ENCODE measurements at regions not wholly inside any gene's neighbourhood (a gene's known extent, or its start where the extent isn't known, plus 50 kb on each side); places are given as distances from the start of the nearest gene placed in this dataset.

DNA sequence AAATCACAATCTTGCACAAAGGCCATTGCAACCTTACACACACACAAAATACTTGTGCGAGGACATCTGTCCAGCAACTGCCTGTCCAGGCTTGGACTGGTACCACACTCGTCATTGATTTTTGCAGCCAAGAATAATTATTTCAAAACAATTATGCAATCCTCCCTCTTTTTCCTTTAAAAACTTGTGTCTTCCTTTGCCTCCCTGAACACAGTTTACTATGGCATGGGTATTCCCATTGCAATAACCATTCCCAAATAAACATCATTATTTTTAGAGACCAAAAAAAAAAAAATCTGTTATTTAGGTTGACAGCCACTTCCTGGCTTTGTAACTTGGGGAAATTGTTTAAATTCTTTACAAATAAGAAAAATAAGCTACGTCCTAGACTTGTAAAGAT is 54.0 kb downstream of the C11orf91 start:
- intact Hi-C loops (cut with DNase I), result no loop called here
- ATAC-seq (ENCODE audit: poor library complexity) (peak; percentile 58), DNase-seq (no peak)

DNA sequence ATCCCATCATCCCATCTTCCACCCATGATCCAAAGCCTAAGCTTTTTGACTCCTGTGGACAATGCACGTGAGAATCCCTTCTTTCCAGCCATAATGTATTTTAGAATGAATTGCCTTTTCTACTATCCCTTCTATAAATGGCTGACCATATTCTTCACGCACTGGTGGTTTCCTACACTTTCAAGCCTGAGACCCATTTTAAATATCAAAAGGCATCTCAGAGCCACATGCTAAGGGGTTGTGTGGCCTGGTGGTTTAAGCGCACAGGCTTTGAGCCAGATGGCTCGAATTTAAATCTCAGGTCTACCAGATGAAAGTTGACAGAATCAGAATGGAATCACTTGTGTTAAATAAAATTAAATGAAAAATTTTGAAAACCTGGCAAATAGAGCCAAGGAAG is 54.5 kb downstream of the C11orf91 start:
- DNase-seq (no peak), ATAC-seq (ENCODE audit: poor library complexity) (no peak)
- intact Hi-C loops (cut with DNase I), result no loop called here

DNA sequence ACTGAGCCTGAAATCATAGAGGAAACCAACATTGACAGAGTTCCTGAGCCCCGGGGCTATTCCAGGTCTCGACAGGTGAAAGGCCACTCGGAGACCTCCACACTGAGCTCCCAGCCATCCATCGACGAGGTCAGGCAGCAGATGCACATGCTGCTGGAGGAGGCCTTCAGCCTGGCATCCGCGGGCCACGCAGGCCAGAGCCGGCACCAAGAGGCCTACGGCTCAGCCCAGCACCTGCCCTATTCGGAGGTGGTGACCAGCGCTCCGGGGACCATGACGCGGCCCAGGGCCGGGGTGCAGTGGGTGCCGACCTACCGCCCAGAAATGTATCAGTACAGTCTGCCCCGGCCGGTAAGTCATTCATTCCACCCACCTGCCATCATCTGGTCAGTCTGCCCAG is 54.9 kb downstream of the C11orf91 start:
- intact Hi-C loops (cut with DNase I), result no loop called here
- no peak for ATAC-seq (ENCODE audit: poor library complexity)
- no peak for DNase-seq

DNA sequence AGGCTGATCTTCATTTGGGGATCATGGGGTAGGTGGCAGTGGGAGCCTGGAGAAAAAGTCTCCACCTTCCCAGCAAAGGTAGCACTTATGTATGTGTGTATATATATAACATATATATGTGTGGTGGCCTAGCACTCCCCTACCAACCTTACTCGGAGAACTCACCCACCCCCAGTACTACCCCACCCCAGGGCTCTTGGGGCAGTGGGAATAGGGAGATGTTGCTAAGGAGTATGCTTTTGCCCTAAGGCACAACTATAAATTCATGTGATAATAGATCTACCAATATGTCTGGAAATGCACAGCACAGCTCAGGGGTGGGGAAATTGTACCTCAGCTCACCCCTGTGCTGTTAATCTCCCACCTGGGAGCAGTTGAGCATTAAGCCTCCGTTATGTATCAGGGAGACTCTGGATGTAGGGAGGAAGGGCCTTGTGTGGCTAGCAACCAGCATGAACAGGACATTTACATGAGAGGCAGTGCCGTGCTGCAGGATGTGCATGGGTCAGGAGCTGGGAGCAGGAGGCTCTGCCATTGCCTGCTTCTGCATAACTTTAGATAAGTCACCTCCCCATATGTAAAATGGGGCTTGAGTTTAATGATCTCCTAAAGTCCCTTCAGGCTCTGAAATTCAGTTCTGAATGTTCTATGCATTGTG is 57.3 kb downstream of the C11orf91 start:
- DNase-seq (no peak), ATAC-seq (ENCODE audit: poor library complexity) (no peak)
- intact Hi-C loops (cut with DNase I), result no loop called here

DNA sequence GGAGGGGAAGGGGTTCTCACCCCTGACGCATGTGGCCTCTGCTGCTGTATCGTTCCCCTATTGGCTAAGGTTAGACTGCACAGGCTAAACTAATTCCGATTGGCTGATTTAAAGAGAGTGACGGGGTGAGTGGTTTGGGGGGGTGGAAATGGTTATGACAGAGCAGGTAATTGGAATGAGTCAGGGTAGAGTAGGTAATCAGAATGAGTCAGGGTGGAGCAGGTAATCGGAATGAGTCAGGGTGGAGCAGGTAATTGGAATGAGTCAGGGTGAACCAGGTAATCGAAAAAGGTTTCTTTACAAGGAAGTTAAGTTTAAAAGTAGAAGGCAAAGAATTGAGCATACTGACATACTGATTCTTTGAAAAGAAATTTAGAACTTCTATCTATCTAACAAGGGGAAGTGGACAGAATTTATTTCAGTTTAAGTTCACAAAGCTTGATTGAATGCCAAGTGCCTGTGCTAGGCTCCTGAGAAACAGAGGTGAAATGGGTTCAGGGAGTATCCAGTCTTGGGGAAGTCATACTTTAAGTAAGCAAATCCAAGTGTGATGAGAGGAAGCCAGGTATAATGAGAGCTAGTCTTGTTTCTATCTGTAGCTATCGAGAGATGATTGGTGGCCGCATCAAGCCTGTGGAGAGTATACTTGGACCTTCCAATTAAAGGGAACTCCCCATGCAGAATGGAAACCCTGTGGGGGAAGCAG is 58.0 kb downstream of the C11orf91 start:
- DNase-seq (no peak), ATAC-seq (ENCODE audit: poor library complexity) (no peak)
- intact Hi-C loops (cut with DNase I), result no loop called here

DNA sequence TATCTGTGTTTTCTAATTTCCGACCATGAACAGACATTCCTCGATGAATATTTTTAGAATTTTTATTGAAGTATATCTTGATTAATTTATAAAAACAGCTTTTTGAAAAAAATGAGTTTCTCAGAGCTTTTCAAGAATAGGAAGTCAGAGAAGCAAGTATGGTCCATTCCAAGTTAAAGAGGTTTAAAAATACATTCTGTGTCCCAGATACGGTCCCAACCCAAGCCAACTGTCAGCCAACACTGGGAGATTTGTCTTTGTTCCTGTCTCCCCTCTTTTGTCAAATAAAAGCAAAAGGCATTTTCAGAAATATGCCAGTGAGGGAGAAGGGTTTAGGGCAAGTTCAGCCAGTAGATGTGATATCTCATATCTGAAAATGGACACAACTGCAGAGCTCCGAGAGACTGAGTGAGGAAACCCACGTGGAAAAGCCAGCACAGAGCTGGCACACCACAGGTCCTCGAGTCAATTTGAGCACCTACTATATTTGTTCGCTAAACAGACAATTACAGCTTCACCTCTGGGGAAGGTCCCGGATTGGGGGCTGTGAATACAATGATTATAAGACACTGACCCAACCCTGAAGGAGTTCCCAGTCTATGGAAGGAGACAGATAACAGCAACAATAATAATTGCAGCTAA is 59.8 kb downstream of the C11orf91 start:
- DNase-seq (no peak), ATAC-seq (ENCODE audit: poor library complexity) (peak; percentile 74)
- intact Hi-C loops (cut with DNase I), result no loop called here

DNA sequence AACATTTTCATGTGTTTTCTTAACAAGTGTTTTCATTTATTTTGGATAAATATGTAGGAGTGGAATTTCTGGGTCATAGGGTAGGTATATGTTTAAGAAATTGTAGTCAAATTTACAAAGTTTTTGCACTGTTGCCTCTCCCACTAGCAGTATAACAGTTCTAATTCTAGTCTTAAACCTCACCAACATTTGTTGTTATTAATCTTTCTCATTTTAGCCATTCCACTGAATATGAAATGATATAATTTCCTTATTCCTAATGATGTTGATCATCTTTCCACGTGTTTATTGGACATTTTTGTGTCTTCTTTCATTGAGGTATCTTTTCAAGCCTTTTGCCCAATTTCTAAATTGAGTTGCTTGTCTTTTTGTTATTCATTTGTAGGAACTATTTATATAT is 62.0 kb downstream of the C11orf91 start:
- ATAC-seq (ENCODE audit: poor library complexity) (no peak), DNase-seq (no peak)
- intact Hi-C loops (cut with DNase I), result no loop called here

DNA sequence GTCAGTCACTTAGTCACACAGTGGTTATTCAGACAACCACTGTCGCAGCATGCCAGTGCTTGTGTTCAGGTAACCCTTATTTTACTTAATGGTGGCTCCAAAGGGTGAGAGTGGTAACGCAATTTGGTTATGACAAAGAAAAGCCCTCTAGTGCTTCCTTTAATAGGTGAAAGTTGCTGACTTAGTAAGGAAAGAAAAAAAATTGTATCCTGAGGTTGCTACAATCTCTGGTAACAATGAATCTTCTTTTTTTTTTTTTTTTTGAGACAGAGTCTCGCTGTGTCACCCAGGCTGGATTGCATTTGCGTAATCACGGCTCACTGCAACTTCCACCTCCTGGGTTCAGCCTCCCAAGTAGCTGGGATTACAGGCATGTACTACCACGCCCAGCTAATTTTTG is 64.5 kb downstream of the C11orf91 start:
- intact Hi-C loops (cut with DNase I), result no loop called here
- ATAC-seq (ENCODE audit: poor library complexity), result no peak
- no peak for DNase-seq

DNA sequence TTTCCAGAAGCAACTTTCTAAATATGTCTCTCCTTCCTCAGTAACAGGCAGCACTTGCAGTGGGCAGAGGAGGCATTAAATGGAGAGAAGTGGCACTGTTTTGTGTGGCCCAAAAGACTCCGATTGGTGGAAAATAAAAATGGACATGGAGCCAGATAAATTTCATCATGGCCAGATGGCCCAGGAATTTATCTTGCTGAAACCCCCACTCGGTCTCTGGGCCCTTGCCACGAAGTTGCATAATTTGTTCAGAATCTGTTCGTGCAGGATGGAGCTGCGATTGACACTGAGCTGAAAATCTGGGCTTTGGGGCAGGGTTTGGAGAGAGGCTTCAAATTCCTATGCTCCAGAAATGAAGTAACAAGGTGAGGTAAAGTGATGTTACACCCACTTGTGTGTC is 65.5 kb downstream of the C11orf91 start:
- ATAC-seq (ENCODE audit: poor library complexity) (peak; percentile 78), DNase-seq (peak; percentile 76)
- intact Hi-C loops (cut with DNase I), result no loop called here

DNA sequence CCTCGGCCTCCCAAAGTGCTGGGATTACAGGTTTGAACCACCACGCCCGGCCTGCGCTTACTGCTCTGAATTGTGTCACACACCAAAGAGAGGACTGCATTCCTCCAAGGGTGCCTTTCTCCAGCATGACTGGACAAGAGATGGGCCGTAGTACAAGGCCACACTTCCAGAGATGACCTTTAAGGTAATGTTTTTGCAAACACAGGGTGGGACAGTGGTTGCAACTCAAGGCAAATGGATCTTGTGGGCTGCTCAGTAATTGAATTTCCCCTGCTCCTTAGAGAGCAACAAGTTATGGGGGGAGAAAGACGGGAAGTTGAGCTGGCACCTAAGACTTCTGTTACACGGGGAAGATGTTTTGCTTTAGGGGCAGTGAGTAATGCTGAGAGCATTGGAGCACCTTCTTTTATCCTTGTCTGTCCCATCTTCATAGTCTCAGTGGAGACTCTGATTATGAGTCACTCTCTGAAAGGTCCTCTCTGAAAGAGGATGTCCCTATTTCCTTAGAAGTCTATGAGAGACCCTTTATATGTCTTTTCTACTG is 66.3 kb downstream of the C11orf91 start:
- ATAC-seq (ENCODE audit: poor library complexity) (no peak), DNase-seq (no peak)
- intact Hi-C loops (cut with DNase I), result no loop called here

DNA sequence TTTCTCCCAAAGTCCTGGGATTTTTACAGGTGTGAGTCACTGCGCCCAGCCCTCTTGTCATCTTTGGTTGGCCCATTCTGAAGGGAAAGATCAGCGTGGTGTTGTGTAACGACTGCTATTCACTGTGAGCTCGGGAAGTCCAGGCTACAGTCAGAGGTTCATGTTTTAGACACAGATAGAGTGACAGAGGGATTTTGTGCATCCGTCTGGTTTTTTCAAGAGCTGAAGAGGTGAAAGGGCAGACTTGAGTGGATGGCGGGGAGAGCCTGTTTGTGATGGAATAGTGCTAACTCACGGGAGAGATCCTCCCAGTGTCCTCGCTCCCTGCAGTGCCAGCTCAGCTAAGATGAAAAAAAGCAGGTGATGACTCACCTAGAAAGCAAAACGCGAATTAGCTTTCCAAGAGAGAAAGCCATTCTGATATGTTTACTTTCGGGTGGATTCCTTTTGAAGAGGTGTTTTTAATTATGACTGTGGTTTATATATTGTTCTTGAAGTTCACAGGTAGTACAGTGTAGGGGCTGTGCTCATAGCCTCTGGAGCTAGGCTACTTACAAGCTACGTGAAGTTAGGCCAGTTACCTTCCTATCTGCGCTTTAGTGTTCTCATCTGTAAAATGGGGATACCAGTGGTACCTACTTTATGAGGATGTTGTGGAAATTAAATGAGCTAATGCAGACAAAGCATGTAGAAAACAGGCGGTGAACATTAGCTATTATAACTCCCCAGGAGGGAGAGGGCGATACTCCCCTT is 67.2 kb downstream of the C11orf91 start:
- intact Hi-C loops (cut with DNase I), result no loop called here
- ATAC-seq (ENCODE audit: poor library complexity) (no peak), DNase-seq (no peak)

DNA sequence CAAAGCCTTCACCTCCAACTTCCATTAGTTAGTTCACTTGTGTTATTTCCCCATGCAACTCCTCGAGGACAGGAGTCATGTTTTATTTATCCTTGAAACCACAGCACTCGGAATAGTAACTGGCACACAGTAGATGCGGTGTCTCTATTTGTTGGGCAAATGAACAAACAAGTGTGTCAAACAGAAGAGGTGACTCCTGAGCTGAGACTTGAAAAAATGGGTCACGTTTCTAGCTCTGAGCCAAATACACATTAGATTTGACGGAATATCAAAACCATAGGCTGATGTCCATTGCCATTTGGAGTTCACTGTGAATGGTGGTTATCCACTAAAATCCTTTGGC is 68.9 kb downstream of the C11orf91 start:
- DNase-seq (no peak), ATAC-seq (ENCODE audit: poor library complexity) (peak; percentile 83)
- intact Hi-C loops (cut with DNase I), result no loop called here

DNA sequence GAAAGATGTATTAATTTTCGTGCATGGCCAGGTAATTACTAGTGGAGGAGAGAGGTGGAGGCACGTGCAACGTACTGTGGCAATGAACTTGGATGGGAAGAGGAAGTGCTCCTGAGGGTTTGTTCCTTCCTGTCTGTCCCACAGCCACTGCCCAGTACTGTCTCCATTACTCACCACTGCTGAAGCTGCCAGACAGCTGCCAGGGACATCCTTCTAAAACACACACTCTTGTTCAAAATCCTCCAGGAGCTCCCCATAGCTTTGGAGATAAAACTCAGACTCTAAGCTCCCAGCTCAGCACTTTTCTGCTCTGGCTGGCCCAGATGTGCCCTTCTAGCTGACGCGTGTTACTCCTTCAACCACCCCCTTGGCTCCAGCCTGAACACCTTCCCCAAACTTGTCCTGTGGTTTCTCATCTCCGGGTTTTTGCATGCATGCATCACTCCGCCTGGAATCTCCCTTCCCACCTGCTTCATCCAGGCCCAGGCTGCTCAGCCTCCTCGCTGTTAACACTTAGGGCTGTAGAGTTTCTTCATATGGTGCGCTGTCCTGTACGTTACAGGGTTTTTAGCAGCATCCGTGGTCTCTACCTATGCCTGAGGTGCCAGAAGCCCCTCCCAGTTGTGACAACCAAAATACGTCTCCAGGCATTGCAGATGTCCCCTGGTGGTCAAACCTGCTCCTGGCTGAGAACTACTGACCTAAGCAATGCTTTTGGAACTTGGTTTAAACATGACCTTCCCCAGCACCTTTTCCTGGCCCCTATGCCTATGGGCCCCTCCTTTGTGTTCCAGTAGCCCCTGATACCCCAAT is 69.5 kb downstream of the C11orf91 start:
- DNase-seq (no peak), ATAC-seq (ENCODE audit: poor library complexity) (peak; percentile 22)
- intact Hi-C loops (cut with DNase I), result no loop called here

DNA sequence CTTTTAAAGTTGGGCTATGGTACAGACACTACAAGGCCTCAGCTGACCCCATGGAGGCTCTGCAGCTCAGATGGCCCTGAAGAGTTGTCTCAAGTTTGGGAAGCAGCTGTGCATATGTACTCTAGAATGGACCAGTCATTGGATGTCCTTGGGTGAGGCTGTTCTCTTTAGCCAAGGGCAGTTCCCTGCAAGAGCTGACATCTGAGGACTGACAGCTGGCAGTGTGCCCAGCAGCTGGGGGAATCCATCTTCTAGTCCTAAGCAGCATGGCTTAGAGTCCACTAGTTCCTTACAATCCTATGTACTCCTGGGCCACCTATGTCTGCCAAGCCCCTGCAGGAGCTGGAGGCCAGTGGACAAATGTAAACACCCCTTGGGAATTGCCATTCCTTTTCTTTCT is 76.5 kb downstream of the C11orf91 start:
- intact Hi-C loops (cut with DNase I), result no loop called here
- peak; percentile 56 for DNase-seq
- ATAC-seq (ENCODE audit: poor library complexity), result peak; percentile 71

DNA sequence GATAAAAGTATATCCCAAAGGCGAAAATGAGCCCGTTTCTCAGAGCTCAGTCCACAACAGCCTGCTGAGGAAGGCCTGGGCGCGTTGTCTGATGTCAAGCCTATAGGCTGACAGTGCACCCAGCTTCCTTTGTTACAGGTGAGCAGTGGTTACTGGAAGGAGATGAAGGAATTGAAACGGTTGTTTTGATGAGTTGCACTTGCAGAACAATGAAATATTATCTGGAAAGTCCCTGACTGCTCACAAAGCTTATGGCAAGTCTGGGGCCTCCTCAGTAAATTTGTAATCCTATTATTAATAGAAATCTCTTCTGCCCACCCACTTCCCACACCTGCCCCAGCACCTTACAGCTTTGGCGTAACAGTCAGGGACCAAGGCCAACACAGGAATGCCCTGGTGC is 77.8 kb downstream of the C11orf91 start:
- DNase-seq (no peak), ATAC-seq (ENCODE audit: poor library complexity) (no peak)
- intact Hi-C loops (cut with DNase I), result no loop called here

DNA sequence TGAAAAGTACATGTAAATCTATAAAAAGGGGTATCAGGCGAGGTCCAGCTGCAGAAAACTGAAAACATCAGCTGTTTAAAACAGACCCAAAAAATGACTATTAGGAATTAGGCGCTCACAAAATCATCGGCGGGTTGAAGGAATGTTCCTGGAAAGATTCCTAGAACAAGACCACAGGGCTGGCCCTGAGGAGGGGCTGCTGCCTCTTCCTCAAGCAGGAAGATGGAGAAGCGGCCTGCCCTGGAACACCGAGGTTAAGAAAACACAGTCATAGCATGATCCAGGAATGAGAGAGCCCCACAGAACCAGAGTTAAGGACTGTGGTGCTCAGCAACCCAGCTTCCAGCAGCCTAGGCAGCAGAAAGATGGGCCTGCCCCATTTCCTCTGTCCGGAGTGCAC is 78.4 kb downstream of the C11orf91 start:
- no peak for ATAC-seq (ENCODE audit: poor library complexity)
- intact Hi-C loops (cut with DNase I), result no loop called here
- DNase-seq, result no peak

DNA sequence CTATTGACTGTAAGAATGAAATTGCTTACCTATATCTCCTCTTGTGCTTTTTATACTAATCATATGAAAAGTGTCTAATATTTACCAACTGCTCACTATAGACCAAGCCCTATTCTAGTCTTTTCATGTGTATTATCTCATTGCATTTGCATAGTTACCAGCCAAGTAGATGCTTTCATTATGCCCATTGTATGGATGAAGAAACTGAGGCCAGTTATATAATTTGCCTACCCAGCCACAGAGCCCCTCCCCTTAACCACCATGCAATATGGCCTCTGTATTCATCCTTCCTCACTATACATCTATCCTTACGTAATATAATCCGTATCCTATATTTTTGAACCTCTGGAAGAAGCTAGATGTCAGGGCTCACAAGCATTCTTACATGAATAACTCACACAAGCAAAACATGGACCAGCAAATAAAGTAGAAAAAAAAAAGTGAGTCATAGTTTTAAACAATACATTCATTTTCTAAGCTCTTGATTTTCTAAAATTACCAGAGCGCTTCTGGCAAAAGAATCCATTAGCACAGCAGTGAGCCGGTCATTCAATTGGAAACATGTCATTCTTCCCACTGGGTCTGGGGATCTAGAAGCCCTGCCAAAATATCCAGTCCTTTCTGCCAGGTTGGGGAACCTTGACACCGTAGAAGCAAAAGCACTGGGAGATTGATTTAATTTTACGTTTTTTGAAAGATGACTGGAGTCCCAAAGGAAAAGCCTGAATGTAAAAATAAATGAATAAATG is 80.0 kb downstream of the C11orf91 start:
- ATAC-seq (ENCODE audit: poor library complexity) (peak; percentile 18), DNase-seq (no peak)
- intact Hi-C loops (cut with DNase I), result no loop called here

DNA sequence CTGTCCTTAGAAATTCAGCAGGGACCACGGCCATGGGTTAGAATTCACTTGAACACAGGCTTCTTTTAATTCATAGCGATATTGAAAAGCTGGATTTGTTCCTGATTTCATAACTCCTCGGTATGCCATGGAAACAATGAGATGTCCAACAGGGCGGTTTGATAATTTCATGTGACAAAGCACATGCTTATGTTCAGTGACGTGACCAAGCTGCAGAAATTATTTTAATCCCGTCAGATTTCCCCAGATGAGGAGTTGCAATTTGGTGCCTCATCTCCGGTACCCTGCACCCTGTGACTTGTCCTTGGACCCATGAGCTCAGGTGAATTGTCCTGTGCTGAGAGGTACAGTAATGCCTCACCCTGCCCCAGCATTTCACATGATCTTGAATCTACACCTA is 81.7 kb downstream of the C11orf91 start:
- ATAC-seq (ENCODE audit: poor library complexity), result no peak

More for the DNA sequence above, 81.7 kb downstream of the C11orf91 start:
- DNase-seq, result no peak
- intact Hi-C loops (cut with DNase I), result no loop called here

All from Right ventricle myocardium superior (tissue), 1 donor.